ENCODE measurements at regions not wholly inside any gene's neighbourhood (a gene's known extent, or its start where the extent isn't known, plus 50 kb on each side); places are given as distances from the start of the nearest gene placed in this dataset.
"Not testable (repeated sequence)": the region's sequence is repeated elsewhere in the genome, so short reads cannot be mapped to it uniquely, and the experiment has no call there.

DNA sequence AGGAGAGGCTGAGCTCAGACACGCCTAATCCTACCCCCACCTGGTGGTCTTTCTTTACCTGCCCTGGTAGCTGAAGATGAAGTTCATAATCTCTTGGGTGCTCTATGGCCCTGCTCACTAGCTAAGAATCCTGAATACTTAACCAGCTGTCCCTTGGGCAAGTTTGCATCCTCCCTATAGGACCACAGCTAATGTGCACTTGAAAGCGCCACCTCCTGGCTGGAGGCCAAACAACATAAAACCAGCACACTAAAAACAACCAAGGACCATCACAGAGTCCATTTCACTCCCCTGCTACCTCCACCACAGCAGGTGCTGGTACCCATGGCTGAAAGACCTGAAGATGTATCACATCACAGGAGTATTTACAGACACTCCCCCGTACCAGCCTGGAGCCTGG is 155.5 kb upstream of the SLC24A3 start (continued):
- TF ChIP-seq, protein P1, sequence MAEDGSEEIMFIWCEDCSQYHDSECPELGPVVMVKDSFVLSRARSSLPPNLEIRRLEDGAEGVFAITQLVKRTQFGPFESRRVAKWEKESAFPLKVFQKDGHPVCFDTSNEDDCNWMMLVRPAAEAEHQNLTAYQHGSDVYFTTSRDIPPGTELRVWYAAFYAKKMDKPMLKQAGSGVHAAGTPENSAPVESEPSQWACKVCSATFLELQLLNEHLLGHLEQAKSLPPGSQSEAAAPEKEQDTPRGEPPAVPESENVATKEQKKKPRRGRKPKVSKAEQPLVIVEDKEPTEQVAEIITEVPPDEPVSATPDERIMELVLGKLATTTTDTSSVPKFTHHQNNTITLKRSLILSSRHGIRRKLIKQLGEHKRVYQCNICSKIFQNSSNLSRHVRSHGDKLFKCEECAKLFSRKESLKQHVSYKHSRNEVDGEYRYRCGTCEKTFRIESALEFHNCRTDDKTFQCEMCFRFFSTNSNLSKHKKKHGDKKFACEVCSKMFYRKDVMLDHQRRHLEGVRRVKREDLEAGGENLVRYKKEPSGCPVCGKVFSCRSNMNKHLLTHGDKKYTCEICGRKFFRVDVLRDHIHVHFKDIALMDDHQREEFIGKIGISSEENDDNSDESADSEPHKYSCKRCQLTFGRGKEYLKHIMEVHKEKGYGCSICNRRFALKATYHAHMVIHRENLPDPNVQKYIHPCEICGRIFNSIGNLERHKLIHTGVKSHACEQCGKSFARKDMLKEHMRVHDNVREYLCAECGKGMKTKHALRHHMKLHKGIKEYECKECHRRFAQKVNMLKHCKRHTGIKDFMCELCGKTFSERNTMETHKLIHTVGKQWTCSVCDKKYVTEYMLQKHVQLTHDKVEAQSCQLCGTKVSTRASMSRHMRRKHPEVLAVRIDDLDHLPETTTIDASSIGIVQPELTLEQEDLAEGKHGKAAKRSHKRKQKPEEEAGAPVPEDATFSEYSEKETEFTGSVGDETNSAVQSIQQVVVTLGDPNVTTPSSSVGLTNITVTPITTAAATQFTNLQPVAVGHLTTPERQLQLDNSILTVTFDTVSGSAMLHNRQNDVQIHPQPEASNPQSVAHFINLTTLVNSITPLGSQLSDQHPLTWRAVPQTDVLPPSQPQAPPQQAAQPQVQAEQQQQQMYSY (CRISPR knock-in tag; IDR thresholded peaks at IDR 0.05), result no peak

- H3K9me3 Mint-ChIP-seq, result peaks cover 95% of the 10 kb centered on the region
- DNase-seq (ENCODE audit: low spot score); CTCF ChIA-PET; H3K4me1 Mint-ChIP-seq; ATAC-seq; H3K27ac Mint-ChIP-seq; H3K4me3 Mint-ChIP-seq: not testable (repeated sequence)
- peaks cover 17% of the 10 kb centered on the region for H3K27me3 Mint-ChIP-seq (ENCODE audit: low read depth)
- POLR2A ChIA-PET, result interaction anchor here (0.5 kb wide), 1 partner anchor 36 kb away, joined by 3 read pairs; no protein-coding TSS in a partner anchor
- H3K36me3 Mint-ChIP-seq, result peaks cover 78% of the 10 kb centered on the region
Observed at GRCh38 chr20:19064788-19065187, 147.7 kb upstream of the SLC24A3 start.

- H3K4me3 Mint-ChIP-seq, result no peak overlapping the region
- H3K27ac Mint-ChIP-seq, result no peak overlapping the region
- ChIA-PET POLR2A (no interaction called here), CTCF (no interaction called here)
- H3K36me3 Mint-ChIP-seq, result peaks cover 52% of the 10 kb centered on the region
- H3K27me3 Mint-ChIP-seq (ENCODE audit: low read depth), result peaks cover 8% of the 10 kb centered on the region
- peaks cover 64% of the 10 kb centered on the region for H3K9me3 Mint-ChIP-seq
- no peaks in the 10 kb centered on the region for H3K4me1 Mint-ChIP-seq
- TF ChIP-seq NR3C1 (CRISPR knock-in tag; conservative IDR thresholded peaks at IDR 0.05; ENCODE audit: low read depth) (no peak), ZNF138 (CRISPR knock-in tag; conservative IDR thresholded peaks at IDR 0.05) (no peak), OVOL2 (CRISPR knock-in tag; IDR thresholded peaks at IDR 0.05; ENCODE audit: borderline replicate concordance) (no peak), JUN (CRISPR knock-in tag; IDR thresholded peaks at IDR 0.05) (no peak), FOXJ3 (CRISPR knock-in tag; IDR thresholded peaks at IDR 0.05; ENCODE audit: borderline replicate concordance) (no peak), USF2 (CRISPR knock-in tag; IDR thresholded peaks at IDR 0.05) (no peak), SMAD3 (CRISPR knock-in tag; IDR thresholded peaks at IDR 0.05; ENCODE audit: borderline replicate concordance) (no peak), FOXK1 (CRISPR knock-in tag; IDR thresholded peaks at IDR 0.05) (no peak), E2F5 (CRISPR knock-in tag; IDR thresholded peaks at IDR 0.05) (no peak), USF1 (CRISPR knock-in tag; IDR thresholded peaks at IDR 0.05) (no peak), ZNF416 (CRISPR knock-in tag; IDR thresholded peaks at IDR 0.05) (no peak)
- TF ChIP-seq, protein P2, sequence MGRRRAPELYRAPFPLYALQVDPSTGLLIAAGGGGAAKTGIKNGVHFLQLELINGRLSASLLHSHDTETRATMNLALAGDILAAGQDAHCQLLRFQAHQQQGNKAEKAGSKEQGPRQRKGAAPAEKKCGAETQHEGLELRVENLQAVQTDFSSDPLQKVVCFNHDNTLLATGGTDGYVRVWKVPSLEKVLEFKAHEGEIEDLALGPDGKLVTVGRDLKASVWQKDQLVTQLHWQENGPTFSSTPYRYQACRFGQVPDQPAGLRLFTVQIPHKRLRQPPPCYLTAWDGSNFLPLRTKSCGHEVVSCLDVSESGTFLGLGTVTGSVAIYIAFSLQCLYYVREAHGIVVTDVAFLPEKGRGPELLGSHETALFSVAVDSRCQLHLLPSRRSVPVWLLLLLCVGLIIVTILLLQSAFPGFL (CRISPR knock-in tag; IDR thresholded peaks at IDR 0.05; ENCODE audit: borderline replicate concordance), result no peak
- TF ChIP-seq, protein P3, sequence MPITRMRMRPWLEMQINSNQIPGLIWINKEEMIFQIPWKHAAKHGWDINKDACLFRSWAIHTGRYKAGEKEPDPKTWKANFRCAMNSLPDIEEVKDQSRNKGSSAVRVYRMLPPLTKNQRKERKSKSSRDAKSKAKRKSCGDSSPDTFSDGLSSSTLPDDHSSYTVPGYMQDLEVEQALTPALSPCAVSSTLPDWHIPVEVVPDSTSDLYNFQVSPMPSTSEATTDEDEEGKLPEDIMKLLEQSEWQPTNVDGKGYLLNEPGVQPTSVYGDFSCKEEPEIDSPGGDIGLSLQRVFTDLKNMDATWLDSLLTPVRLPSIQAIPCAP (CRISPR knock-in tag; IDR thresholded peaks at IDR 0.05), result no peak
- TF ChIP-seq, protein P4, sequence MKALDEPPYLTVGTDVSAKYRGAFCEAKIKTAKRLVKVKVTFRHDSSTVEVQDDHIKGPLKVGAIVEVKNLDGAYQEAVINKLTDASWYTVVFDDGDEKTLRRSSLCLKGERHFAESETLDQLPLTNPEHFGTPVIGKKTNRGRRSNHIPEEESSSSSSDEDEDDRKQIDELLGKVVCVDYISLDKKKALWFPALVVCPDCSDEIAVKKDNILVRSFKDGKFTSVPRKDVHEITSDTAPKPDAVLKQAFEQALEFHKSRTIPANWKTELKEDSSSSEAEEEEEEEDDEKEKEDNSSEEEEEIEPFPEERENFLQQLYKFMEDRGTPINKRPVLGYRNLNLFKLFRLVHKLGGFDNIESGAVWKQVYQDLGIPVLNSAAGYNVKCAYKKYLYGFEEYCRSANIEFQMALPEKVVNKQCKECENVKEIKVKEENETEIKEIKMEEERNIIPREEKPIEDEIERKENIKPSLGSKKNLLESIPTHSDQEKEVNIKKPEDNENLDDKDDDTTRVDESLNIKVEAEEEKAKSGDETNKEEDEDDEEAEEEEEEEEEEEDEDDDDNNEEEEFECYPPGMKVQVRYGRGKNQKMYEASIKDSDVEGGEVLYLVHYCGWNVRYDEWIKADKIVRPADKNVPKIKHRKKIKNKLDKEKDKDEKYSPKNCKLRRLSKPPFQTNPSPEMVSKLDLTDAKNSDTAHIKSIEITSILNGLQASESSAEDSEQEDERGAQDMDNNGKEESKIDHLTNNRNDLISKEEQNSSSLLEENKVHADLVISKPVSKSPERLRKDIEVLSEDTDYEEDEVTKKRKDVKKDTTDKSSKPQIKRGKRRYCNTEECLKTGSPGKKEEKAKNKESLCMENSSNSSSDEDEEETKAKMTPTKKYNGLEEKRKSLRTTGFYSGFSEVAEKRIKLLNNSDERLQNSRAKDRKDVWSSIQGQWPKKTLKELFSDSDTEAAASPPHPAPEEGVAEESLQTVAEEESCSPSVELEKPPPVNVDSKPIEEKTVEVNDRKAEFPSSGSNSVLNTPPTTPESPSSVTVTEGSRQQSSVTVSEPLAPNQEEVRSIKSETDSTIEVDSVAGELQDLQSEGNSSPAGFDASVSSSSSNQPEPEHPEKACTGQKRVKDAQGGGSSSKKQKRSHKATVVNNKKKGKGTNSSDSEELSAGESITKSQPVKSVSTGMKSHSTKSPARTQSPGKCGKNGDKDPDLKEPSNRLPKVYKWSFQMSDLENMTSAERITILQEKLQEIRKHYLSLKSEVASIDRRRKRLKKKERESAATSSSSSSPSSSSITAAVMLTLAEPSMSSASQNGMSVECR (CRISPR knock-in tag; IDR thresholded peaks at IDR 0.05; ENCODE audit: borderline replicate concordance), result no peak
- TF ChIP-seq, protein P5, sequence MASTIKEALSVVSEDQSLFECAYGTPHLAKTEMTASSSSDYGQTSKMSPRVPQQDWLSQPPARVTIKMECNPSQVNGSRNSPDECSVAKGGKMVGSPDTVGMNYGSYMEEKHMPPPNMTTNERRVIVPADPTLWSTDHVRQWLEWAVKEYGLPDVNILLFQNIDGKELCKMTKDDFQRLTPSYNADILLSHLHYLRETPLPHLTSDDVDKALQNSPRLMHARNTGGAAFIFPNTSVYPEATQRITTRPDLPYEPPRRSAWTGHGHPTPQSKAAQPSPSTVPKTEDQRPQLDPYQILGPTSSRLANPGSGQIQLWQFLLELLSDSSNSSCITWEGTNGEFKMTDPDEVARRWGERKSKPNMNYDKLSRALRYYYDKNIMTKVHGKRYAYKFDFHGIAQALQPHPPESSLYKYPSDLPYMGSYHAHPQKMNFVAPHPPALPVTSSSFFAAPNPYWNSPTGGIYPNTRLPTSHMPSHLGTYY (CRISPR knock-in tag; IDR thresholded peaks at IDR 0.05), result no peak
- ATAC-seq, result no peak
- DNase-seq (ENCODE audit: low spot score), result no peak
Observed at GRCh38 chr20:19067986-19068385, 144.5 kb upstream of the SLC24A3 start.

Data from WTC11 (cell line).